H9 (cell line): ENCODE measurements at regions not wholly inside any gene's neighbourhood (a gene's known extent, or its start where the extent isn't known, plus 50 kb on each side); places are given as distances from the start of the nearest gene placed in this dataset.

ENCODE experiments used
- DNase-seq: peaks from one replicate; pipeline ENCODE4 v3.0.0-alpha.2; 2017
- H2AFZ ChIP-seq: one replicate; pipeline ENCODE4 v1.6.1; 2013; ENCODE audit warnings: mild to moderate bottlenecking, low read length, control low read depth, moderate library complexity
- H2AK5ac ChIP-seq: 2 replicates; pipeline ENCODE4 v1.6.1; 2013; ENCODE audit warnings: low read length, control low read depth, mixed read lengths; ENCODE audit not compliant: insufficient read length
- H2BK120ac ChIP-seq: one replicate; pipeline ENCODE4 v1.6.1; 2013; ENCODE audit warnings: low read depth, mild to moderate bottlenecking, low read length, control low read depth, inconsistent platforms; ENCODE audit not compliant: poor library complexity, severe bottlenecking
- H2BK12ac ChIP-seq: 2 replicates; pipeline ENCODE4 v1.6.1; 2013; ENCODE audit warnings: low read length, control low read depth, mixed read lengths, low read depth; ENCODE audit not compliant: insufficient read length
- H2BK15ac ChIP-seq: 2 replicates; pipeline ENCODE4 v1.6.1; 2013; ENCODE audit warnings: low read depth, low read length, control low read depth
- H2BK20ac ChIP-seq: one replicate; pipeline ENCODE4 v1.6.1; 2013; ENCODE audit warnings: low read depth, mild to moderate bottlenecking, low read length, control low read depth, inconsistent platforms; ENCODE audit not compliant: poor library complexity, severe bottlenecking
- H2BK5ac ChIP-seq: 2 replicates; pipeline ENCODE4 v1.6.1; 2013; ENCODE audit warnings: low read length, control low read depth, mixed read lengths; ENCODE audit not compliant: insufficient read length
- H3K14ac ChIP-seq: 2 replicates; pipeline ENCODE4 v1.6.1; 2013; ENCODE audit warnings: low read length, control low read depth; ENCODE audit not compliant: insufficient read depth
- H3K18ac ChIP-seq: 2 replicates; pipeline ENCODE4 v1.6.1; 2013; ENCODE audit warnings: low read depth, mild to moderate bottlenecking, mixed read lengths, low read length, control low read depth; ENCODE audit not compliant: insufficient read length
- H3K23ac ChIP-seq: 2 replicates; pipeline ENCODE4 v1.6.1; 2013; ENCODE audit warnings: low read length, control low read depth, mixed read lengths, low read depth; ENCODE audit not compliant: insufficient read length
- H3K23me2 ChIP-seq: 2 replicates; pipeline ENCODE4 v1.6.1; 2013; ENCODE audit warnings: low read depth, mild to moderate bottlenecking, mixed read lengths, low read length, control low read depth; ENCODE audit not compliant: insufficient read length, poor library complexity, severe bottlenecking
- H3K27ac ChIP-seq: 2 replicates; pipeline ENCODE4 v1.5.1; 2013; ENCODE audit warnings: low read length, control low read depth, mixed read lengths, low read depth; ENCODE audit not compliant: insufficient read length
- H3K27me3 ChIP-seq: 2 replicates; pipeline ENCODE4 v1.6.1; 2013; ENCODE audit warnings: low read length, control low read depth, inconsistent platforms; ENCODE audit not compliant: insufficient read depth
- H3K4ac ChIP-seq: 2 replicates; pipeline ENCODE4 v1.6.1; 2013; ENCODE audit warnings: low read depth, mild to moderate bottlenecking, control low read depth, inconsistent platforms, low read length, moderate library complexity
- H3K4me1 ChIP-seq: 2 replicates; pipeline ENCODE4 v1.6.1; 2013; ENCODE audit warnings: low read length, control low read depth, inconsistent platforms; ENCODE audit not compliant: insufficient read depth
- H3K4me2 ChIP-seq: 2 replicates; pipeline ENCODE4 v1.6.1; 2013; ENCODE audit warnings: low read length, control low read depth, mixed read lengths; ENCODE audit not compliant: insufficient read length, insufficient read depth
- H3K56ac ChIP-seq: 2 replicates; pipeline ENCODE4 v1.6.1; 2013; ENCODE audit warnings: low read depth, mild to moderate bottlenecking, mixed read lengths, low read length, control low read depth; ENCODE audit not compliant: insufficient read length
- H3K79me1 ChIP-seq: 2 replicates; pipeline ENCODE4 v1.6.1; 2013; ENCODE audit warnings: low read depth, mild to moderate bottlenecking, moderate library complexity, low read length, control low read depth, inconsistent platforms; ENCODE audit not compliant: insufficient read depth, poor library complexity, severe bottlenecking
- H3K79me2 ChIP-seq: 2 replicates; pipeline ENCODE4 v1.6.1; 2013; ENCODE audit warnings: low read length, control low read depth, inconsistent platforms; ENCODE audit not compliant: insufficient read depth
- H3K9ac ChIP-seq: 2 replicates; pipeline ENCODE4 v1.6.1; 2013; ENCODE audit warnings: low read length, control low read depth, mixed read lengths; ENCODE audit not compliant: insufficient read length; ENCODE audit errors: extremely low read depth
- H3K9me3 ChIP-seq: one replicate; pipeline ENCODE4 v1.6.1; 2013; ENCODE audit warnings: low read depth, low read length, inconsistent platforms; ENCODE audit not compliant: control insufficient read depth
- H3T11ph ChIP-seq: one replicate; pipeline ENCODE4 v1.6.1; 2013; ENCODE audit warnings: mild to moderate bottlenecking, low read length, control low read depth, inconsistent platforms
- H4K20me1 ChIP-seq: one replicate; pipeline ENCODE4 v1.6.1; 2013; ENCODE audit not compliant: control insufficient read depth, insufficient read length, insufficient read depth
- H4K5ac ChIP-seq: 2 replicates; pipeline ENCODE4 v1.6.1; 2013; ENCODE audit warnings: low read depth, mild to moderate bottlenecking, mixed read lengths, low read length, control low read depth; ENCODE audit not compliant: insufficient read length
- H4K8ac ChIP-seq: replicated peaks from 2 replicates; pipeline ENCODE4 v1.6.1; 2013; ENCODE audit warnings: low read length, control low read depth, mixed read lengths, low read depth; ENCODE audit not compliant: insufficient read length
- H4K91ac ChIP-seq: 2 replicates; pipeline ENCODE4 v1.6.1; 2013; ENCODE audit warnings: low read depth, mild to moderate bottlenecking, moderate library complexity, mixed read lengths, low read length, control low read depth; ENCODE audit not compliant: insufficient read length
- H3K27ac Mint-ChIP-seq, 3 experiments: 2 replicates in 2 of 3; 3 replicates in 1 of 3; pipeline ENCODE4 v1.8.0; 2020 to 2021; ENCODE audit warnings: mixed read lengths in 3 of 3, mild to moderate bottlenecking in 1 of 3, moderate library complexity in 1 of 3
- H3K27me3 Mint-ChIP-seq: 2 replicates; pipeline ENCODE4 v1.8.0; 2021; ENCODE audit warnings: low read depth, mild to moderate bottlenecking, moderate library complexity, mixed read lengths
- H3K36me3 Mint-ChIP-seq, 3 experiments: 2 replicates in 2 of 3; 3 replicates in 1 of 3; pipeline ENCODE4 v1.8.0; 2020 to 2021; ENCODE audit warnings: low read depth in 3 of 3, mixed read lengths in 3 of 3; ENCODE audit not compliant: insufficient read depth in 1 of 3
- H3K4me1 Mint-ChIP-seq, 2 experiments: 2 replicates each; pipeline ENCODE4 v1.8.0; 2020; ENCODE audit warnings: mixed read lengths in 2 of 2
- H3K4me3 Mint-ChIP-seq, 2 experiments: 2 replicates in 1 of 2; 3 replicates in 1 of 2; pipeline ENCODE4 v1.8.0; 2020 to 2021; ENCODE audit warnings: mild to moderate bottlenecking in 2 of 2, mixed read lengths in 2 of 2, moderate library complexity in 1 of 2
- H3K9me3 Mint-ChIP-seq, 2 experiments: 2 replicates in 1 of 2; 3 replicates in 1 of 2; pipeline ENCODE4 v1.8.0; 2020; ENCODE audit warnings: mild to moderate bottlenecking in 2 of 2, mixed read lengths in 2 of 2, moderate library complexity in 1 of 2
- WGBS: extraction: QIAGEN DNeasy Blood & Tissue Kit; methylation state at CpG from one replicate; pipeline ENCODE4 v1.1.7; 2013; ENCODE audit warnings: missing lambda C conversion rate, low lambda C conversion rate, mixed read lengths; ENCODE audit not compliant: insufficient read length; ENCODE audit errors: extremely low coverage; 5-methylcytosine and 5-hydroxymethylcytosine counted together
- TF ChIP-seq, protein P1 (sequence below): fragments of 200-600 bp; sonication (generic); conservative IDR thresholded peaks from 3 replicates; pipeline ENCODE4 v1.8.0; 2021; ENCODE audit warnings: antibody characterized with exemption, mild to moderate bottlenecking

DNA sequence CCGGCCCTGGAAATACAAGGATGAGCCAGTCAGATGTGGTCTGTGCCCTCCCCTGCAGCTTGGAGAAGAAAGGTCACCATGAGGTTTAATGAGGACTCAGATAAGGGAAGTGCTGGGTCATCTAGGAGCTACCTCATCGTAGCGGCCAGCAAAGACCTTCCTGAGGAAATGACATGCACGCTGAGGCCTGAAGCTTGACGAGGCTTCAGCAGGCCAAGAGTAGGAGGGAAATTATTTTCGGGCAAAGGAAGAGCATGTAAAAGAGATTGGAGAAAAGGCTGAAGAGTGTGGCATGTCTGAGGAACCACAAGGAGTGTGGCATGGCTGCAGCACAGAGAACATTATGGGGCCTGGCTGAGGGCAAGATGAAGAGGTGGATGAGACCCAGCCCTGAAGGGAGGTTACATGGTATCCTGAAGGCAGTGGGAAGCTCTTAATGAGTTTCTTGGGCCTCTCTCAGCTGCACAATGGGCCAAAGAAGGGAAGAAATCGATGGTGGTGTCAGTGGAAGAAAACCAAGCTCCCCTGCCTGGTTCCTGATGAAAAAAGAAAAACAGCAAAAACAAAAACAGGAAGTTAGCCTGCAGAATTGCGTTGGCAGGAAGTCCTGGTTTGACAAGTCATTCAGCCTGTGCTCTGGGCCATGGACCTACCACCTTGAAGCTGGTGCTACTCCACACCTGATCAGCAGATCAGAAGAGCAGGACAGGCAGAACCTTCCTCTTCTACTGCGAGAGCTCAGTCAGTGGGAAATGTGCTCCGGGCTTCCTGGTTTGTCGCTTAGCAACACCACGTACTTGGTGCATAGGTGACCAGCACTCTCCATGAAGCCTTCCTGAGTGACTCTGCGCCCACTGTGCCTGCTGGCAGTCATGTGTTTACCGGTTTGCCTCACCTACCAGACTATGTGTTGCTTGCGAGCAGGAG, 134.5 kb upstream of the KLF3 start:
- no peak overlapping the region for H3K23ac ChIP-seq
- WGBS = no CpG with 5 or more reads among the region's 15 CpGs
- no peak overlapping the region for H3K4me2 ChIP-seq
- TF ChIP-seq, protein P1, sequence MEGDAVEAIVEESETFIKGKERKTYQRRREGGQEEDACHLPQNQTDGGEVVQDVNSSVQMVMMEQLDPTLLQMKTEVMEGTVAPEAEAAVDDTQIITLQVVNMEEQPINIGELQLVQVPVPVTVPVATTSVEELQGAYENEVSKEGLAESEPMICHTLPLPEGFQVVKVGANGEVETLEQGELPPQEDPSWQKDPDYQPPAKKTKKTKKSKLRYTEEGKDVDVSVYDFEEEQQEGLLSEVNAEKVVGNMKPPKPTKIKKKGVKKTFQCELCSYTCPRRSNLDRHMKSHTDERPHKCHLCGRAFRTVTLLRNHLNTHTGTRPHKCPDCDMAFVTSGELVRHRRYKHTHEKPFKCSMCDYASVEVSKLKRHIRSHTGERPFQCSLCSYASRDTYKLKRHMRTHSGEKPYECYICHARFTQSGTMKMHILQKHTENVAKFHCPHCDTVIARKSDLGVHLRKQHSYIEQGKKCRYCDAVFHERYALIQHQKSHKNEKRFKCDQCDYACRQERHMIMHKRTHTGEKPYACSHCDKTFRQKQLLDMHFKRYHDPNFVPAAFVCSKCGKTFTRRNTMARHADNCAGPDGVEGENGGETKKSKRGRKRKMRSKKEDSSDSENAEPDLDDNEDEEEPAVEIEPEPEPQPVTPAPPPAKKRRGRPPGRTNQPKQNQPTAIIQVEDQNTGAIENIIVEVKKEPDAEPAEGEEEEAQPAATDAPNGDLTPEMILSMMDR = no peak
- no peak overlapping the region for H3T11ph ChIP-seq
- Mint-ChIP-seq H3K27me3 (no peaks in the 10 kb centered on the region; the same call in none of the 2 replicates), H3K27ac (no peak overlapping the region; a peak in 2 of 7 replicates), H3K4me3 (no peak overlapping the region), H3K4me1 (peaks cover 13 to 17% of the 10 kb centered on the region in 2 experiments), H3K36me3 (peaks cover 0 to 2% (median 0%) of the 10 kb centered on the region in 3 experiments; a peak in 1 of 7 replicates), H3K9me3 (peaks cover 0 to 4% of the 10 kb centered on the region in 2 experiments; a peak in 1 of 5 replicates)
- H3K18ac ChIP-seq = no peak overlapping the region
- H3K27me3 ChIP-seq = no peaks in the 10 kb centered on the region
- no peak overlapping the region for H2BK5ac ChIP-seq
- no peak overlapping the region for H3K27ac ChIP-seq
- no peak overlapping the region for H2BK20ac ChIP-seq
- no peak overlapping the region for H4K91ac ChIP-seq
- no peaks in the 10 kb centered on the region for H4K20me1 ChIP-seq
- H4K8ac ChIP-seq = no peak overlapping the region
- no peak overlapping the region for H2AK5ac ChIP-seq
- H3K14ac ChIP-seq = no peak overlapping the region
- H2BK120ac ChIP-seq = no peak overlapping the region
- H3K4ac ChIP-seq = no peak overlapping the region
- H3K79me2 ChIP-seq = no peaks in the 10 kb centered on the region
- no peak overlapping the region for H4K5ac ChIP-seq
- H3K56ac ChIP-seq = no peak overlapping the region
- no peak for DNase-seq
- no peaks in the 10 kb centered on the region for H3K4me1 ChIP-seq
- no peak overlapping the region for H2BK15ac ChIP-seq
- no peaks in the 10 kb centered on the region for H3K9me3 ChIP-seq
- H3K9ac ChIP-seq = no peak overlapping the region
- H2BK12ac ChIP-seq = no peak overlapping the region
- no peak overlapping the region for H2AFZ ChIP-seq
- no peaks in the 10 kb centered on the region for H3K79me1 ChIP-seq
- H3K23me2 ChIP-seq = no peaks in the 10 kb centered on the region
